Mucosa of descending colon (tissue), 3 donors: ENCODE measurements at regions not wholly inside any gene's neighbourhood (a gene's known extent, or its start where the extent isn't known, plus 50 kb on each side); places are given as distances from the start of the nearest gene placed in this dataset.

ENCODE experiments used
- ATAC-seq: fragments of 200-7000 bp; cut with Tn5 transposase; one replicate; pipeline ENCODE4 v1.9.1; 2020; ENCODE audit warnings: mild to moderate bottlenecking, moderate library complexity
- DNase-seq, 3 donors: peaks; one replicate each; pipeline ENCODE4 v3.0.0-alpha.2; 2020
- H3K36me3 ChIP-seq: fragments of 200-600 bp; one replicate; pipeline ENCODE4 v1.8.0; 2021; ENCODE audit warnings: low read depth, mild to moderate bottlenecking
- H3K4me1 ChIP-seq: fragments of 200-600 bp; one replicate; pipeline ENCODE4 v1.8.0; 2021; ENCODE audit warnings: low read depth, mild to moderate bottlenecking
- H3K4me3 ChIP-seq: fragments of 200-600 bp; one replicate; pipeline ENCODE4 v1.8.0; 2021; ENCODE audit warnings: mild to moderate bottlenecking
- H3K9me3 ChIP-seq: fragments of 200-600 bp; one replicate; pipeline ENCODE4 v1.8.0; 2021; ENCODE audit warnings: mild to moderate bottlenecking
- intact Hi-C, 2 donors: fragments of 100-400 bp; cut with DNase I in 1 of 2; cut with micrococcal nuclease in 1 of 2; formaldehyde crosslinking; loops; one replicate each; pipeline versions ENCODE4 v1.11.0 to v1.11.1; 2022; cut with DNase I, micrococcal nuclease
- TF ChIP-seq, protein P1 (sequence below): fragments of 200-600 bp; IDR thresholded peaks from one replicate; pipeline ENCODE4 v1.8.0; 2022; ENCODE audit warnings: antibody characterized with exemption, mild to moderate bottlenecking
- donor health status: DM: no; HTN: no; CAD: no; lungs with moderate emphysema.
- donor health status: DM: no; HTN: no; CAD: no.
- donor health status: DM: no; HTN: yes; CAD: no.

DNA sequence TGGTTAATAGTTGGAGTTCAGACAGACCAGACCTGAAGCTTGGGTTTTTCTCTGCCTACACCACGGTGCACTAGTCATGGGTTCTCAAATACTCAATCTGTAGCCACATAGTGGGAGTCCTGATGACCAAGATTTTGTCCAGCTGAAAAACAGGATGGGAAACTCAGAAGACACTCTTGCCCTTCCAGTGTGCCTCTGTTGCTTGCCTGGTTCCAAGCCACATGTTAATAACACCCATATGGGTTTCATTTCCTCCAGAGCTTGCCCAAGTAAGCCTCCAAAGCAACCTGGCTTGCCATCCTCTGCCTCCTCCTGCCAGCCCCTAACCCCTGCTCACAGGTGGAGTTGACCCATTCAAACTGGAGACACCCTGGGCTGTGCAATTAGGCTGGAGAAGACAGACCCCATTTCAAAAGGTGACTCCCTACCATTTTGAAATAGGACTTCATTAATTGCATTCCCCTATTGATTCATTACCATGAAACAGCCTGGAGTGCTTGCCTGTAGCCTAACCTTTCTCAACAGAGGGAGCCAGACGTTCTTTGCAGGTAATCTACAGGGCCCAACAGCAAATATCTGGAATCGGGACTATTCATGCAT lies 108.0 kb upstream of the HABP2 start:
- TF ChIP-seq, protein P1, sequence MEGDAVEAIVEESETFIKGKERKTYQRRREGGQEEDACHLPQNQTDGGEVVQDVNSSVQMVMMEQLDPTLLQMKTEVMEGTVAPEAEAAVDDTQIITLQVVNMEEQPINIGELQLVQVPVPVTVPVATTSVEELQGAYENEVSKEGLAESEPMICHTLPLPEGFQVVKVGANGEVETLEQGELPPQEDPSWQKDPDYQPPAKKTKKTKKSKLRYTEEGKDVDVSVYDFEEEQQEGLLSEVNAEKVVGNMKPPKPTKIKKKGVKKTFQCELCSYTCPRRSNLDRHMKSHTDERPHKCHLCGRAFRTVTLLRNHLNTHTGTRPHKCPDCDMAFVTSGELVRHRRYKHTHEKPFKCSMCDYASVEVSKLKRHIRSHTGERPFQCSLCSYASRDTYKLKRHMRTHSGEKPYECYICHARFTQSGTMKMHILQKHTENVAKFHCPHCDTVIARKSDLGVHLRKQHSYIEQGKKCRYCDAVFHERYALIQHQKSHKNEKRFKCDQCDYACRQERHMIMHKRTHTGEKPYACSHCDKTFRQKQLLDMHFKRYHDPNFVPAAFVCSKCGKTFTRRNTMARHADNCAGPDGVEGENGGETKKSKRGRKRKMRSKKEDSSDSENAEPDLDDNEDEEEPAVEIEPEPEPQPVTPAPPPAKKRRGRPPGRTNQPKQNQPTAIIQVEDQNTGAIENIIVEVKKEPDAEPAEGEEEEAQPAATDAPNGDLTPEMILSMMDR: no peak
- DNase-seq: no peak

DNA sequence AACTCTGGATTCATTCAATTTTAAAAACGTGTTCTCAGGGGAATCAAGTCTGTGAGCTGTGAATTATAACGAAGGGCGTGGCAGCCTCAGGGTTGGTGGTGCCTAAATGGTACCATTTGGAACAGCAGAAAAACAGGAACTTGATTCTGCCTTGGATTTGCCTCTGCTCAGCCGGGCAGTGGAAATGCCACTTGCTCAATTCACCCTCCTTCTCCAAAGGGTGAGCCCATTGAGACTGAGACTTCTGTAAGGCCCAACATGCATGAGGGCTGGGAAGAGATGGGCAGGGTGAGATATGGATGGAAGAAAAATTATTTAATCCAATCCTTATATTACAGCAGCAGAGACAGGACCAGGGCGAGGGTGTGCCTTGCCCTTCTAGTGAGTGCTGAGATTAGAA lies 107.1 kb upstream of the HABP2 start:
- ATAC-seq (no peak), DNase-seq (no peak)
- TF ChIP-seq, protein P1: no peak
- Histone ChIP-seq H3K4me1 (no peaks in the 10 kb centered on the region), H3K36me3 (no peaks in the 10 kb centered on the region), H3K9me3 (no peaks in the 10 kb centered on the region), H3K4me3 (no peak overlapping the region)
- intact Hi-C loops: no loop called here

More for the DNA sequence above, 108.0 kb upstream of the HABP2 start:
- Histone ChIP-seq H3K36me3 (no peaks in the 10 kb centered on the region), H3K9me3 (no peaks in the 10 kb centered on the region), H3K4me3 (no peak overlapping the region), H3K4me1 (no peaks in the 10 kb centered on the region)
- intact Hi-C loops: no loop called here
- no peak for ATAC-seq

GRCh38 chr10:113446739-113447138 lies 106.1 kb upstream of the HABP2 start:
- TF ChIP-seq, protein P1: no peak
- Histone ChIP-seq H3K9me3 (no peaks in the 10 kb centered on the region), H3K4me3 (no peak overlapping the region), H3K4me1 (no peaks in the 10 kb centered on the region), H3K36me3 (no peaks in the 10 kb centered on the region)
- DNase-seq: no peak
- intact Hi-C loops: no loop called here
- ATAC-seq: peak; percentile 52

DNA sequence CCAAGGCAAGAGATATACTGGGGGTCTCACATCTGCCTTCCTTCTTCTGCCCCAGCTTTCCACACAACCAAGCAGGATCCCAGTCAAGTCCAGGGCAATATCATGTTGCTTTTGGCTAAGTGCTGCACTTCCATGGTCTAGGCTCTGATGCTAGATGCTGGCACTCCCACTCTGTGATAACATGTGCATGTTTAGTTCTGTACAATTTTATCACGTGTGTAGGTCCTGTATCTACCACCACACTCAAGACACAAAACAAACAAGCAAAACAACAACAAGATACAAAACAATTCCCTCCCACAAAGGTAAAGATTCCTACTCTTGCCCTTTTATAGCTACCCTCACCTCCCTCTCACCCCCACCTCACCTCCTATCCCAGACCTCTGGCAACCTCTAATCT lies 105.6 kb upstream of the HABP2 start:
- ATAC-seq: no peak
- Histone ChIP-seq H3K36me3 (no peaks in the 10 kb centered on the region), H3K4me3 (no peak overlapping the region), H3K9me3 (no peaks in the 10 kb centered on the region), H3K4me1 (no peaks in the 10 kb centered on the region)
- TF ChIP-seq, protein P1: no peak
- DNase-seq: no peak
- intact Hi-C loops: no loop called here

GRCh38 chr10:113449006-113449695 lies 103.7 kb upstream of the HABP2 start:
- H3K36me3 ChIP-seq: no peaks in the 10 kb centered on the region
- no peaks in the 10 kb centered on the region for H3K9me3 ChIP-seq
- no peaks in the 10 kb centered on the region for H3K4me1 ChIP-seq
- TF ChIP-seq, protein P1: no peak
- no peak overlapping the region for H3K4me3 ChIP-seq
- intact Hi-C loops: no loop called here
- no peak for ATAC-seq
- DNase-seq: no peak
